GM18507 (cell line): ENCODE measurements at regions not wholly inside any gene's neighbourhood (a gene's known extent, or its start where the extent isn't known, plus 50 kb on each side); places are given as distances from the start of the nearest gene placed in this dataset.
"Not testable (repeated sequence)": the region's sequence is repeated elsewhere in the genome, so short reads cannot be mapped to it uniquely, and the experiment has no call there.

ENCODE experiments used
- DNase-seq: peaks from one replicate; pipeline ENCODE4 v3.0.0; 2011; ENCODE audit warnings: low read depth; ENCODE audit not compliant: insufficient read length; ENCODE audit errors: extremely low spot score
- FAIRE-seq: peaks from 2 replicates; lab custom pipeline; 2011; peaks lifted over from hg19 to GRCh38; lab: Jason Lieb, UNC

- FAIRE-seq (no peak), DNase-seq (no peak)
Measured at GRCh38 chr15:95620934-95621579, 709.4 kb upstream of the NR2F2 start.

GRCh38 chr15:95622843-95623242 is 707.7 kb upstream of the NR2F2 start:
- FAIRE-seq: no peak
- DNase-seq: no peak

GRCh38 chr15:95624100-95624499 is 706.4 kb upstream of the NR2F2 start:
- no peak for FAIRE-seq
- no peak for DNase-seq

GRCh38 chr15:95624616-95625361 is 705.7 kb upstream of the NR2F2 start:
- FAIRE-seq: no peak
- DNase-seq: no peak

- FAIRE-seq (no peak), DNase-seq (no peak)
Measured at GRCh38 chr15:95626501-95627361, 703.8 kb upstream of the NR2F2 start.

- FAIRE-seq (no peak), DNase-seq (no peak)
Measured at GRCh38 chr15:95629503-95630168, 700.9 kb upstream of the NR2F2 start.

GRCh38 chr15:95630683-95631082 is 699.8 kb upstream of the NR2F2 start:
- DNase-seq (no peak), FAIRE-seq (no peak)

- no peak for FAIRE-seq
- no peak for DNase-seq
Measured at GRCh38 chr15:95635666-95636065, 694.8 kb upstream of the NR2F2 start.

- no peak for FAIRE-seq
- DNase-seq: no peak
Measured at GRCh38 chr15:95636107-95636506, 694.4 kb upstream of the NR2F2 start.

GRCh38 chr15:95637234-95637633 is 693.3 kb upstream of the NR2F2 start:
- not testable (repeated sequence) for DNase-seq, FAIRE-seq

- no peak for DNase-seq
- FAIRE-seq: no peak
Measured at GRCh38 chr15:95639208-95639607, 691.3 kb upstream of the NR2F2 start.

- FAIRE-seq (no peak), DNase-seq (no peak)
Measured at GRCh38 chr15:95644100-95644875, 686.2 kb upstream of the NR2F2 start.

- DNase-seq (no peak), FAIRE-seq (no peak)
Measured at GRCh38 chr15:95645791-95646338, 684.6 kb upstream of the NR2F2 start.

GRCh38 chr15:95646484-95647273 is 683.8 kb upstream of the NR2F2 start:
- no peak for FAIRE-seq

GRCh38 chr15:95647531-95648277 is 682.8 kb upstream of the NR2F2 start:
- FAIRE-seq (no peak), DNase-seq (no peak)

More at GRCh38 chr15:95646484-95647273, 683.8 kb upstream of the NR2F2 start:
- DNase-seq: no peak

GRCh38 chr15:95653361-95653805 is 677.1 kb upstream of the NR2F2 start:
- FAIRE-seq (no peak), DNase-seq (no peak)

- DNase-seq (no peak), FAIRE-seq (no peak)
Measured at GRCh38 chr15:95655089-95655607, 675.4 kb upstream of the NR2F2 start.
